ENCODE measurements at regions not wholly inside any gene's neighbourhood (a gene's known extent, or its start where the extent isn't known, plus 50 kb on each side); places are given as distances from the start of the nearest gene placed in this dataset.

- no peak for DNase-seq (ENCODE audit: low read depth in 2 of 2)
Measured at GRCh38 chr7:86975449-86975848, 84.0 kb downstream of the ELAPOR2 start.

DNA sequence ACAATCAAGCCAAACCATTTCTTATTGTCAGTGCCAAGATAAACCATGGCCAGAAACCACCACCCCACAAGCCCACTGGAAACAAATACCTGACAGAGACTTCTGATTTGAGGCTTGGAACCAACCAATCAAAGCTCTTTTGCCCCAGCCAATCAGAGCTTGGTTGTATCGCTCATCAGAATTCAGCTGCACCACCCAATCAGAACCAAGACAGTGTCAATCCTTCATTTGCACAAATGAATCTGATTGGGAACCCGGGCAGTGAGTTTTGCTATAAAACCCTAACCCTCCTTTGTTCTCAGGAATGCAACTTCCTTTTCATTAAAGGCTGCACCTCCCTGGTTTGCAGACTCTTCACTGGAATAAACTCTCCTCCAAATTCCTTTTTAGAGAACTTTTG, 87.4 kb downstream of the ELAPOR2 start:
- DNase-seq (ENCODE audit: low read depth in 2 of 2), result no peak

DNA sequence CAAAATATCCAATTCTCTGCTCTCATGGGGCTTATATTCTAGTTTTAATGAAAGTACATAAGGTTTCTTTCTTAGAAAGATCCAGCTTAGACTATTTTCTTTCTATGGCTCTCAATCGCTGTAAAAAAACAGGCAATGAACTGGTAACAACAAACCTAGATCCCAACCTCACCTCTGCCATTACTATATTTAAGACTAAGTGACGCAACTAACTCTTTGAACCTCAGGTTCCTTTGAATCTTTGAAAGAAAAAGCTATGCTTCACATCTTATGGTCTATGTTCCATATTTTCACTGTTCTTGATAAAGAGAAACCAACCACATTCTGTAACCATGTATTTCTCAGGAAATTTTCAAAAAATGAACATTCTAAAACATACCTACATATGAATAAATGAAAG, 88.5 kb downstream of the ELAPOR2 start:
- DNase-seq (ENCODE audit: low read depth in 2 of 2), result no peak

DNA sequence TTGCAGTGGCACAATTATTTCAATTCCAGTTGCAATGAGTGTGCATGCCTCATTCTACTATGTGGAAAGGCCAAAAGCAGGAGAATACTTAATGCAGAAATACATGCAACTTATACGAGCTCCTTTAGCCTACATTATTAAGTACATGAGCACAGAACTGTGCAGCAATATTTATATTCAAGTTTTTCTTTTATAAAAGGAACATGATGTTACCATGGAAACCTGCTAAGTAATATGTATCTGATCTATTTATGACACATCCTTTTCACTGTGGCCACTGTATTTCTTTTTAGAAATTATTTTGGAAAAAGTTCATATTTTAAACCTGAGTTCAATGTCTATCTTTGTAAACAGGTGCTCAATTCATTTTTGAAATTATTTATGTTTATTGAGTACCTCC, 88.9 kb downstream of the ELAPOR2 start:
- no peak for DNase-seq (ENCODE audit: low read depth in 2 of 2)

DNA sequence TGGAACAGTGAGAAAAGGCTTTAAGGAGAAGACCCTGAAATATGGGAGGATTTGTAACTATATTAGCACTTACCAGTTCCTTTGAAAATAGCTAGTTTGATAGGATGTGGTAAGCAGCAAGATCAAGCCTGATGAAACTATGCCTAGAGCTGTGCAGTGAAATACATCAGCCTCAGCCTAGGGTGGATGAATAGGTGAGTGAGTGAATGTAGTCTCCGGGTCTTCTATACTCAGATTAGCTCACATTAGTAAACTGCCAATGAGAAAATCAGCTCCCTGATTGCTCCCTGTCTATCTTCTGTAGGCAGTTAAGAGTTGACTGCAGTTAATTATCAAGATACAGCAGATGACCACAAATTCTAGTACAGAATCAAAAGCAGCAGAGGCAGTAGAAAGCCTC, 89.6 kb downstream of the ELAPOR2 start:
- no peak for DNase-seq (ENCODE audit: low read depth in 2 of 2)

- DNase-seq (ENCODE audit: low read depth in 2 of 2), result peak in 1 of 2 donors; percentile 8
Measured at GRCh38 chr7:86968618-86969017, 90.8 kb downstream of the ELAPOR2 start.

DNA sequence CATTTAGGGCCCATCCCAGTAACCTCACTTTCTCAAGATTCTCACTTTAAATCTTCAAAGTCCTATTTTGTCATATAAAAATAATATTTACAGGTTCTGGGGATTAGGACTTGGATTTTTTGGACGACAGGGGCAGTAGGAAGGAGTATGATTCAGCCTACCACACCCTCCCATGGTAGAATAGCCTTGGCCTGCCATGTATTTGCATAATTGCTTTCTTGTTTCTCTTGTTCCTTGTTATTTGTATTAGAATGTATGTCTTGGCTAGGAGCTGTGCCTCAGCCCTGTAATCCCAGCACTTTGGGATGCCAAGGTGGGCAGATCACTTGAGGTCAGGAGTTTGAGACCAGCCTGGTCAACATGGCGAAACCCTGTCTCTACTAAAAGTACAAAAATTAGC, 92.5 kb downstream of the ELAPOR2 start:
- no peak for DNase-seq (ENCODE audit: low read depth in 2 of 2)

- DNase-seq (ENCODE audit: low read depth in 2 of 2), result peak in 1 of 2 donors; percentile 36
Measured at GRCh38 chr7:86965727-86966120, 93.7 kb downstream of the ELAPOR2 start.

DNA sequence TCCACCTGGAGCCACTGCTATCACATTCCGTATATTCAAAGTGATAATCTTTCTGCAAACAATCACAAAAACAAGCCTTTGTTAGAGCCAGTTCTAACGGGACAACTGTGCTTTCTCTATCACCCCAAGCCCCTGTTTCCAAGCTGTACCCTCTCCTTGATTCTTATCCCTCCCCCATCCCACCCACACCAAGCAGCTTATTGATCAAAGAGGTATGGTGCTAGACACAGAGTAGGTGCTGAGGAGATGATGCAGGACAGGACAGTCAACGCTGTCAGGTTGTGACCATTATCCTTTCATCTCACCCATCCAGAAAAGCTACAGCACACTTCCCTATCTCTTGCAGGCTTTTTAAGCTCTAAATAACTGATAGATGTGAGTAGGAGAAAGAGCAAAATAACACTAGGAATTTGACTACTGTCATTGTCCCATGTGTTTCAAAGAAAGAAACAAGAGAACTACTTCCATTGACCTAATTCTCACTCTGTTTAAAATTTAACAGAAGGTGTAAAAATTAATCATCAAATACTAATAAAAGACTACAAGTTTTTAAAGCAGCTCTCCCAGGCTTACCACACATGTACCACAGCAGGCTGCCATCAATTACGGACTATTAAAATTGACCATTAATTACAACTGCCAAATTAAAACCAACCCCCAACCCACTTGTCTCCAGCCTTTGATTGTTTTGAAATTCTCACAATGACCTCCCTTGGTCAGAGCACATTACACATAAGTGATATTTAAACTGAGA, 94.3 kb downstream of the ELAPOR2 start:
- no peak for DNase-seq (ENCODE audit: low read depth in 2 of 2)

DNA sequence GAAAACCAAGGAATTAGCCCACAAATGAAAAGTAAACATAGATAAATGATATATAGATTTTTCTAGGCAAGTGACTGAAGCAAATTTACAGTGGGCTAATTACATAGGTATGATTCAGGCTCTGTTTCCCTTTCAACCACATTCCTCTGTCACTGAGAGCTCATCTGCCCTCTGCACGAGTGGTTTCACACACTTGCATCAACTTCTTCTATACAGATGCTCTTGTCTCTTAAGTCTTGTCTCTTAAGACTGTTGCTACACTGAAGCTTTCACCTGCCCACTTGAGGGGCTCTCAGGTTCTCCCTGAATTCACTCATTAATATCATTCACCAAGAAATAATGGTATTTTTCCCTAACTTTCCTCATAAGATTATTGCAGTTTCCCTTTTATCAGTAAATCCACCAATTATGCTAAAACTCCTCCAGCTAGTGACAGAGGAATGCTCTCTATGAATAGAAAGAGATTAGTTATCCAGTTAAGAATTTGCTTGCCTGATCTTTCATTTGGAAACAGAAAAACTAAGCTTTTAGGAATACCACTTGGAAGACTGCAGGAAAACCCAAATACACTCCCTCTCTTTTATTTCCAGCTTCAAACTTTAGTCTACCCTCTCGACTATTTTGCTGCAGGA, 95.7 kb downstream of the ELAPOR2 start:
- no peak for DNase-seq (ENCODE audit: low read depth in 2 of 2)

DNA sequence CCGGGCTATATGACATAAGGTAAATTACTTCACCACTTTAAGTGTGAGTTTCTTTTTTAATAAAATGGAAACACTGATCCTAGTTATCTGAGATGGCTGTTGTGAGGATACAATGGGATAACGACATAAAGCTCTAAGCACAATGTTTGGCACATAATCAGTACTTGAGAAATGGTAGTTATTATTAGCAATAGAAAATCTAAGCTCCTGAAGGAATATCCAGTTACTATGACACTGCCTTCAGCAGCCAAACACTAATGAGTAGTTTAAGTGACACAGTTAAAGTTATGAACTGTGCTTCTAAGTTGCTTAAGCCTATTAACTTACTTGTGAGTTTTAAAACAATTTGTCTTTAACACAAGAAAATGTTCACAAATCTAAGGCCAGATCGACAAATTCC, 96.8 kb downstream of the ELAPOR2 start:
- no peak for DNase-seq (ENCODE audit: low read depth in 2 of 2)

GRCh38 chr7:86961686-86962085, 97.8 kb downstream of the ELAPOR2 start:
- DNase-seq (ENCODE audit: low read depth in 2 of 2), result peak in 1 of 2 donors; percentile 7

GRCh38 chr7:86958380-86958779, 101.1 kb downstream of the ELAPOR2 start:
- DNase-seq (ENCODE audit: low read depth in 2 of 2), result no peak

GRCh38 chr7:86956567-86956966, 102.9 kb downstream of the ELAPOR2 start:
- peak in 1 of 2 donors; percentile 13 for DNase-seq (ENCODE audit: low read depth in 2 of 2)

DNA sequence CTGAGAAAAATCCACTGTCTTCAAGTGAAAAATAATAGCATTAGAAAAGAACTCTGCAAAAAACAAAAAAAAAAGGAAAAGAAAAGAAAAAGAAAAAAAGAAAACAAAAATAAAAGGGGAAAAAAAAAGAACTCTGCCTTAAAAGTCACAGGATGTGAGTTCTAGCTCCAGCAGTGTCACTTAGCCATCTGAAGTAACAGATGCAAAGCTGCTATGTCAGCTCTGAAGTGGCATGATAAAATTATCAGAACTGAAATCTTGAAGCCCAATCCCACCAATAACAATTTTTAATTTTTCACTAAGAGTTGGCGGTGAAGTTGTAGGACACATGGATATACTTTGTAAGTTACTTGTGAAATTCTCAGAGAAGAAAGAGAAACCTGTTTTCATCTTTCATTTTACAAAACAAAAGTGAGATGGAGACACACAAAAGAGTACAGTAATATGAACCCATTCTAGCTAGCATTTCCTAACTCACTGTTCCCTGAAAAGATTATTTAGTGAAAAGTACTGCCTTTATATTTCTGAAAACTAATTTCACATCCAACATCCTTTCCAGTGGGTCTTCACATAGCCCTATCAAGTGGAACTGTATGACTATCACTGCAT, 103.5 kb downstream of the ELAPOR2 start:
- DNase-seq (ENCODE audit: low read depth in 2 of 2), result no peak

- DNase-seq (ENCODE audit: low read depth in 2 of 2), result no peak
Measured at GRCh38 chr7:86954971-86955370, 104.5 kb downstream of the ELAPOR2 start.

- no peak for DNase-seq (ENCODE audit: low read depth in 2 of 2)
Measured at GRCh38 chr7:86953653-86954336, 105.7 kb downstream of the ELAPOR2 start.

DNA sequence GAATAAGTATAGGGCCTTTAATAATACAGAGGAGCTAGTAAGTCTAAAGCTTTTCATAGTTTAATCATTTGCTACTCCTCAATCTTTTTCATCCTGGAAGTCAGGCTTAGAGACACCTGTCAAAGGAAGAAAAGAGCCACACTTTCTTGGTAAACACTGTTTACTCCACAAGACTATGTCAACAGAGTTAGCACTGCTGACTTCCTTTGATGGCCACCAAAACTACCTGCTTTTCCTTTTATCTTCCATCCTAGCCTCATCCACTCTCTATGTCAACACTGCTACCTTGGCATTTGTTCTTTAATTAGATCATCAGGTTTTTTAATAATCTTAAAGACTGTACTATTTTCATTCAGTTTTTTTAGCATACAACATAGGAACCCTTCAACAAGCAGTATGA, 106.2 kb downstream of the ELAPOR2 start:
- no peak for DNase-seq (ENCODE audit: low read depth in 2 of 2)

DNA sequence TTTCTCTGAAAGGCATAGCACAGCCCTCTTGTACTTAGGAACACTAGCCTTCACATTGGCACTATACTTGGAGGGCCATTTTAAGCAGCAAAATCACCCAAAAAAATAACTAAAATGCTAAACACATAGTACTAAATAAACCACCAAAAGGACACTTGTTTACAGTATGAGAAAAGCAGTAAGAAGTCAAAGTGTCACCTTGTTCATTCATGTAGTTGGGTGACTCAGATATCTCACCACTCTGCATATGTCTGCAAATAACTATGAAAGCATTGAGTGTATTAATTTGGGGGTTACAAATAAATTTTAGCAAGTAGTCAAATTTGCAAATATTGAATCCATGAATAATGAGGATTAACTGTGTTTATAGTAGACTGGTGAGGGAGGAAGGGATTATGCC, 107.6 kb downstream of the ELAPOR2 start:
- no peak for DNase-seq (ENCODE audit: low read depth in 2 of 2)

DNA sequence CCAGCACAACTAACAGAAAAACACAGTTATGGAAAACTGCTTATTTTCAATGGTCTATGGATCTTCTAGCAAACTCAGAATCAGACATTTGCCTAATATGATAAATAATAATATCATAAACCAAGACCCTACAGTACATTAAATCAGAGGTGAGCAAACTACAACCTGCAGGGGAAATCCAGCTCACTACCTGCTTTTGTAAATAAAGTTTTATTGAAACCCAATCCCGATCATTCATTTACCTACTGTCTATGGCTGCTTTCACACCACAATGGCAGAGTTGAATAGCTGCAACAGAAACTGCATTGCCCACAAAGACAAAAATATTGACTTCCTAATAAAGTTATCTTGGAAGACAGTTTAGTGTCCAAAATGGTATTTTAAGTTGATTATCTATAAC, 108.5 kb downstream of the ELAPOR2 start:
- DNase-seq (ENCODE audit: low read depth in 2 of 2), result no peak

- no peak for DNase-seq (ENCODE audit: low read depth in 2 of 2)
Measured at GRCh38 chr7:86950360-86950759, 109.1 kb downstream of the ELAPOR2 start.

DNA sequence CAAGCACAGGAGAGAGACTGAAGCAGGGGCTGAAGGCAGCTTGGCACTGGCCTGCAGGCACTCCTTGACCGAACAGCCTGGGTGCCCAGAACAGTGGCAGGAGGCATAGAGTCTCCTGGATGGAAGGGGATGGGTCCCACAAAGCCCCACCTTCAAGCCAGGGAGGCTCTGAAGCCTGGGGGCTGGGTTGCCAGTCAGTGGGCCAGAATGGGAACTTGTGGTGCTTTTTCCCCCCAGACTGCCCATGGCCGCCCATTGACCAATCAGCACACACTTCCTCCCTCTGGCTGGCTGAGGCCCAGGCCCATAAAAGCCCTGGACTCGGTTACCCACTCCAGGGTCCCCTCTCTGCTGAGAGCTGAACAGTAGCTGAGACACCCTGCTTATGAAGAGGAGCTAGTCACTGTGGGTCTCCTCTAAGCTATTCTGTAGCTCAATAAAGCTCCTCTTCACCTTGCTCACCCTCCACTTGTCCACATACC, 109.6 kb downstream of the ELAPOR2 start:
- no peak for DNase-seq (ENCODE audit: low read depth in 2 of 2)
